ENCODE measurements at regions not wholly inside any gene's neighbourhood (a gene's known extent, or its start where the extent isn't known, plus 50 kb on each side); places are given as distances from the start of the nearest gene placed in this dataset.
"Not testable (repeated sequence)": the region's sequence is repeated elsewhere in the genome, so short reads cannot be mapped to it uniquely, and the experiment has no call there.

- ATAC-seq: no peak
- Histone ChIP-seq H3K4me3 (no peak overlapping the region), H3K36me3 (no peaks in the 10 kb centered on the region), H3K27ac (no peak overlapping the region), H3K4me1 (no peaks in the 10 kb centered on the region), H3K27me3 (no peaks in the 10 kb centered on the region), H3K9me3 (no peaks in the 10 kb centered on the region)
- intact Hi-C loops (cut with DNase I; ENCODE audit: low total_unique reads): no loop called here
- in situ Hi-C loops (cut with MboI; ENCODE audit: low sequenced_read_pairs in 4 of 4): loop anchor here in 1 of 4 donors (25.0 kb wide), 1 partner anchor 89 kb away; the partner anchor contains the start of gene CASK
- TF ChIP-seq CTCF (IDR thresholded peaks at IDR 0.05 in 4 of 5, conservative IDR thresholded peaks at IDR 0.05 in 1 of 5) (no peak), POLR2A (IDR thresholded peaks at IDR 0.05) (no peak)
- DNase-seq: no peak
These were observed 77.5 kb upstream of the CASK start for GRCh38 chrX:42000836-42001235.

- H3K27me3 ChIP-seq: no peaks in the 10 kb centered on the region
- no peak overlapping the region for H3K4me3 ChIP-seq
- no peak for TF ChIP-seq CTCF (IDR thresholded peaks at IDR 0.05 in 4 of 5, conservative IDR thresholded peaks at IDR 0.05 in 1 of 5)
- no peak for TF ChIP-seq POLR2A (IDR thresholded peaks at IDR 0.05)
- intact Hi-C loops (cut with DNase I; ENCODE audit: low total_unique reads): no loop called here
- DNase-seq: no peak
- H3K27ac ChIP-seq: no peak overlapping the region
- in situ Hi-C loops (cut with MboI; ENCODE audit: low sequenced_read_pairs in 4 of 4): no loop called here
- H3K9me3 ChIP-seq: no peaks in the 10 kb centered on the region
- no peaks in the 10 kb centered on the region for H3K36me3 ChIP-seq
- H3K4me1 ChIP-seq: no peaks in the 10 kb centered on the region
- no peak for ATAC-seq
These were observed 61.3 kb upstream of the CASK start for GRCh38 chrX:41984628-41985027.

- H3K4me3 ChIP-seq: no peak overlapping the region
- in situ Hi-C loops (cut with MboI; ENCODE audit: low sequenced_read_pairs in 4 of 4): no loop called here
- ATAC-seq (no peak), DNase-seq (no peak)
- TF ChIP-seq POLR2A (IDR thresholded peaks at IDR 0.05) (no peak), CTCF (IDR thresholded peaks at IDR 0.05 in 4 of 5, conservative IDR thresholded peaks at IDR 0.05 in 1 of 5) (no peak)
- H3K27ac ChIP-seq: no peak overlapping the region
- intact Hi-C loops (cut with DNase I; ENCODE audit: low total_unique reads): no loop called here
- no peaks in the 10 kb centered on the region for H3K4me1 ChIP-seq
- H3K36me3 ChIP-seq: no peaks in the 10 kb centered on the region
- H3K27me3 ChIP-seq: no peaks in the 10 kb centered on the region
- no peaks in the 10 kb centered on the region for H3K9me3 ChIP-seq
These were observed 59.6 kb upstream of the CASK start for GRCh38 chrX:41982953-41983352.

GRCh38 chrX:41981481-41982013, 58.2 kb upstream of the CASK start:
- intact Hi-C loops (cut with DNase I; ENCODE audit: low total_unique reads): no loop called here
- Histone ChIP-seq H3K4me1 (no peaks in the 10 kb centered on the region), H3K4me3 (no peak overlapping the region), H3K9me3 (no peaks in the 10 kb centered on the region), H3K36me3 (no peaks in the 10 kb centered on the region), H3K27ac (no peak overlapping the region), H3K27me3 (no peaks in the 10 kb centered on the region)
- in situ Hi-C loops (cut with MboI; ENCODE audit: low sequenced_read_pairs in 4 of 4): no loop called here
- TF ChIP-seq POLR2A (IDR thresholded peaks at IDR 0.05): no peak
- TF ChIP-seq CTCF (IDR thresholded peaks at IDR 0.05 in 4 of 5, conservative IDR thresholded peaks at IDR 0.05 in 1 of 5): no peak
- ATAC-seq (no peak), DNase-seq (no peak)

- H3K27me3 ChIP-seq; H3K4me3 ChIP-seq; ATAC-seq; H3K9me3 ChIP-seq; H3K27ac ChIP-seq; H3K4me1 ChIP-seq; DNase-seq; intact Hi-C loops (cut with DNase I; ENCODE audit: low total_unique reads); in situ Hi-C loops (cut with MboI; ENCODE audit: low sequenced_read_pairs in 4 of 4); H3K36me3 ChIP-seq: not testable (repeated sequence)
These were observed 51.3 kb upstream of the CASK start for GRCh38 chrX:41974677-41975076.
